HG03025 (cell line): ENCODE measurements at regions not wholly inside any gene's neighbourhood (a gene's known extent, or its start where the extent isn't known, plus 50 kb on each side); places are given as distances from the start of the nearest gene placed in this dataset.
A peak's percentile ranks its signal among the peaks of the same experiment; 100 is the strongest.

Source experiments
- ATAC-seq: cut with Tn5 transposase; IDR thresholded peaks from one replicate; pipeline ENCODE4 v1.9.1; 2021; ENCODE audit warnings: mild to moderate bottlenecking, moderate library complexity; ENCODE audit not compliant: unreplicated experiment, low FRiP score

DNA sequence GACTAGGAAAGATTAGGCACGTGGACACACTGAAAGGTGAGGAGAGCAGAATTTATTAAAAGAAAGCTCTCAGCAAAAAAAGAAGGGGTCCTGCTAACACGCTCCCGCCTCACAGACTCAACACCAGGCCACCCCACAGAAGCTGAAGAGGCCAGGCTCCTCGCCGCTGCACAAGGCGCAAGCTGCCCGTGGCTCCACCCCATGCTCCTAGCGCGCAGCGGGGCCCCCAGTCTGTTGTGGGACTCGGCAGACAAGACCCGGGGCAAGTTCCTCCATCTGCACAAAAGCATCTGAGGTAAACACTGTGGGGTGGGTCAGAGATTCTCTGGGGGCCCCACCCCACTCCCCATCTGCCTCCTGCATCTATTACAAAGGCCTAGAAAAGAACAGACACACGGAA lies 1462.4 kb downstream of the EFNB2 start:
- ATAC-seq = no peak

- ATAC-seq = no peak
Measured at GRCh38 chr13:105070452-105070851, 1465.0 kb downstream of the EFNB2 start.

GRCh38 chr13:105069106-105069505 lies 1466.4 kb downstream of the EFNB2 start:
- no peak for ATAC-seq

DNA sequence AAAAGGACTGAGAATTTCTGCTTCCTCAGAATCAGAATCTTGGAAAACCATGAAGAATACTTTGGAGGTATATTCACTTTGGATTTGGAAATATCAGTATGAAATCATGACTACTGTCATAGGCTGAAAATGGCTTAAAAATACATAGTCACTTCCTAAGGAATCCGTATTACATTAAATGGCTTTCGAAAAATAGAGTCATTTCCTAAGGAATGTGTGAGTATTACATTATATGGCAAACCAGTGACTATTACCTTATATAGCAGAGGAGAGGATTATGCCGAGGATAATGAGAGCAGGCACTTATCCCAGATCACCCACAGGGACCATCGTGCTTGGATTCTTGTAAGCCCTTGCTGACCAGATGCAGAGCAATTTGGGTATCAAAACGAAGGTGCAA lies 1471.8 kb downstream of the EFNB2 start:
- no peak for ATAC-seq

- ATAC-seq = no peak
Measured at GRCh38 chr13:105059786-105060185, 1475.7 kb downstream of the EFNB2 start.

DNA sequence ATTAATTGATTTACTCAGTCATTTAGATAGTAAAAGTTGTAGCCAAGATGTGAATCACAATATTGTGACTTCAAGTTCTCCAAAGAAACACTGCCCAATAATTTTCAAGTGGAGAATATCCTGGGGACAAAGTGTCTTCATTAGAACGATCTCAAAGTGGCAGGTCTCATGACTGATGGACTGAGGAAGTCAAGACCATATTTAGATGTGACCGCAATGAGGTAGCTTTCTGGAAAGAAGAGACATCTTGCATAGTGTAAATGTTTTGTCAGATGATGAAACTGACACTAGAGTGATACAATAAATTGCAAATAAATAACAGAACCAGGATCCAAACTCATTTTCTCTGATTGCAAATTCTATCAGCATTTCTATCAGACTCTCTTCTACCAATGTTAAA lies 1476.9 kb downstream of the EFNB2 start:
- no peak for ATAC-seq

GRCh38 chr13:105052711-105053110 lies 1482.8 kb downstream of the EFNB2 start:
- ATAC-seq = no peak

DNA sequence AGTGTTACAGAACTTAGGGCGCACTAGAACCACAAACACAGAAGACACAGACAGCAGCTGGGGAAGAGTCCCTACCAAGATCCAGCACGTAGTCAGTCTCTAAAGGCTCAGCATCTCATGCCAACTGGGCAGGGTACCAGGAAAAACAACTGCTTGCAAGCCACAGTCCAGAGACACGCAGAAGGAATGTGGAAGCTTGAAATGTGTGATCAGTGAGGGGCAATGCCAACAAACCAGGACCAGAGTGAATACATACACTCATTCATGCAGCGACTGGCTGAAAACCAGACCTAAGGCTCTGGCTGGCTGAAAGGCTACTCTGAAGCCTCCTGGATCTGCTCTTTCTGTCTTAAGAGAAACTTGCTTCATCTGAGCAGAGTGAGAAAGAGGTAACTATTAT lies 1484.8 kb downstream of the EFNB2 start:
- no peak for ATAC-seq

DNA sequence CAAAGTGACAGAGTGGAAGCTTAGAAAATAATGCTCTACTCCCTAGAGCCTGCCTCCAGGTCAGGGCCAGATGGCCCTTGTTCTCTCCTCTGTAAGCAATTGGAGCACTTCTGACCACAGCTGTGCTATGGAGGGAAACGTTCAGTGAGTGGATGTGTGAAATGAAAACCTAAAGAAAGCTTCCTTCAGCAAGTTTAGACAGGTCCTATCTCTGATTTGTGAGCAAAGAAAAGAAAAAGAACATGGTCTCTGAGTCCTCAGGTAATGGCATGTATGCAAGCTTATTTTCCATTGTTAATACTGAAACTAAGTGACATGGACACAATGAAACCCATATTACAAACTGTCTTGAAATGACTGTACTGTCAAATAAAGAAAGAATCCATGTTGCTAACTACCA lies 1486.8 kb downstream of the EFNB2 start:
- ATAC-seq = peak; percentile 83

DNA sequence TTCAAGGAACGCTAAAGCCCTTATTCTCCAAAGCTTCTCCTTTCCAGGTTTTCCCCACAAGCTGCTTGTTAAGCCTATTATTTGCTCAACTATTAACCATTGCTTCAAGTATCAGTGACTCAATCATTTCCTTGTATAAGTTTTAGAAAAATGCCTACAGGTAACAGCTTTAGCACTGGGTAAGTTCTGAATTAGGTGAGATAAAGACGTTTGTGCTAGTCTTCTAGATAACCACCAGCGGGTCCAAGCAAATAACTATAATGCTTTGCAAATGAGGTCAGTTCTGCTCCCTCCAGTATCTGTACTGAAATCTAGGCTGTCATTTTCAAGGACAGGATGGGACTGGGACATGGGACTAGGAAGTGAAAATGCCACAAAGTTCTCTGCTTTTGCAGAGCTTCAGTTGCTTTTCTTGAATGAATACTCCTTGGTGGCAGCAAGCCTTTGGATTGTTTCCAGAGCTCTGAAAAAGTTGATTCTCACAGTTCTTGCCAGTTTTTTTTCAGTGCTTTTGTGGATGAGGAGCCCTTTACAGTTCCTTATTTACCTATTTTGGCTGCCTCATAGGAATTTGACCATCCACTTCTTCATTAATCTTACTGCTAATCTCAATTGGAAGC lies 1487.7 kb downstream of the EFNB2 start:
- ATAC-seq = no peak

GRCh38 chr13:105037110-105037509 lies 1498.4 kb downstream of the EFNB2 start:
- ATAC-seq = no peak

- no peak for ATAC-seq
Measured at GRCh38 chr13:105035092-105035491, 1500.4 kb downstream of the EFNB2 start.

GRCh38 chr13:105033999-105034398 lies 1501.5 kb downstream of the EFNB2 start:
- no peak for ATAC-seq

GRCh38 chr13:105031306-105031705 lies 1504.2 kb downstream of the EFNB2 start:
- ATAC-seq = no peak

GRCh38 chr13:105030851-105031250 lies 1504.6 kb downstream of the EFNB2 start:
- no peak for ATAC-seq

DNA sequence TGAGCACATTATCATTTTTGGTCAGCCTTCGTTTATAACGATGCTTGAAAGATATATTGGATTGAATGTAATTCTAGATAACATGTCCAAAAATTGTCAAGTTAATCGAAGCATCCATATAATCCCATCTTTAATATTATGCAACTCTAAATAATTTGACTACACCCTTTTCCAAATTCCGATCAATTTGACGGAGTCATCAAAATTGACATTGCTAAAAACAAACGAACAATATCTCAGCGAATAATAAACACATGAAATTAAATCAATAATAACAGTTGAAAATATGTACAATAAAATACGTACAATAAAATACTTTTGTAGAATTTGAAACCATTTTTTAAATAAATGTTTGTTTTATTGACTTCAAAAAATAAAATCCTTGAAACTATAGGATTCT lies 1516.4 kb downstream of the EFNB2 start:
- ATAC-seq = no peak

DNA sequence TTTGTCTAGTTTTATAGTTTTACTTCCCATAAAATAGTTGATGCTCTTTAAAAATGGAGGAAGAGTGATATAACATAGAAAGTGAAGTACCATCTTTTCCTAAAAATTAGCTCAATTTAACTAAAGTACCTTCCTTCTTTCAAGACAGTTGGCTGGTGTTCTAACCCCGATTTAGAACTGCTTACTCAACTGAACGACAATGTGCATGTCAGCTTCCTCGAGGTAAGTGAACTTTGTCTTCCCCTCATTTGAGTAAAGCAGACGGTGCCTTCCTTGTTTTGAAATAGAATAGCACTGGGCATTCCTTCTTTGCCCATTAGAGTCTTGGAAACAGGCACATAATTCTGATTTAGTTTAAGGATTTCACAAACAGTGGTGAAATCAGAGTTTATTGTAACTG lies 1519.2 kb downstream of the EFNB2 start:
- ATAC-seq = no peak

DNA sequence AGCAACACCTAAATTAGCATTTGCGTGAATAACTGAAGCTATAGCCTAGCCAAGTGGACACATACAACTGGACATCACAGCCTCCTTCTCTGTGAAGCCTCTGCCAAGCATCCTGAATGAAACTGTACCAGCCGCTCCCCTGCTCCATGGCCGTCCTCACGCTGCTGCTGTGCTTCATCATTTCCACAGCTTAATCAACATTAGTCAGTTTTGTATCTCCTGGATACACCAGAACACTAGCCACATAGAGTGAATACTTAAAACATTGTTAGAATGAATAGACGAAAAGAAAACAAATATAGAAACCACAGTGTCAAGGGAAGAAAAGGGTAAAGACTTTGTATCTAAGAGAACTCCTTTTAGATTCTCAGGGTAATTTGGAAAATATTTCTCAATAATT lies 1526.9 kb downstream of the EFNB2 start:
- no peak for ATAC-seq

DNA sequence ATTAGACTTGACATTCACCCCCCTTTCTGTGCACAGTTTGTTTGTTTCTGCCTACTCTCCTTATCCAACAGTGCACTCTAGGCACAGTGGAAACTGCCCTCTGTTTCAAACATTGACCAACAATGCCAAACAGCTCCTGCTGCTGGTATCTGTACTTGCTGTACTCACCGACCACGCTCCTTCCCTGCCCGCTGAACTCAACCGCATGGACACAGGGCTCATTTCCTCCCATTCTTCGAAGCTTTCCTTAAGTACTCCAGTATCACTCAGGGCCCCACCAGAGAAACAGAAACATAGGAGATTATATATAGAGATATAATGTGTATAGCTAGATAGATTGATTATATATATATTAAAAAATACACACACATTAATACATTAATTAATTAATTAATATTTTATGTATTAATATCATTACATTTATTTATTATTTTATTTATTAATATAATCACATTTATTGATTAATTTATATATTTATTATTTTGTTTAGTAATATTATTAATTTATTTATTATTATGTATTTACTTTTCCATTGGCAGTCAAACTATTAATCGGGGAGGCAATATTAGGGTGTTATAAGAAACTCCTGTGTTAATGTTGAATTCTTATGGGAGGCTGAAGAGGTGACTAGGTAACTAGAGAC lies 1528.2 kb downstream of the EFNB2 start:
- no peak for ATAC-seq

- no peak for ATAC-seq
Measured at GRCh38 chr13:104996022-104996421, 1539.4 kb downstream of the EFNB2 start.

- no peak for ATAC-seq
Measured at GRCh38 chr13:104993708-104994107, 1541.8 kb downstream of the EFNB2 start.

DNA sequence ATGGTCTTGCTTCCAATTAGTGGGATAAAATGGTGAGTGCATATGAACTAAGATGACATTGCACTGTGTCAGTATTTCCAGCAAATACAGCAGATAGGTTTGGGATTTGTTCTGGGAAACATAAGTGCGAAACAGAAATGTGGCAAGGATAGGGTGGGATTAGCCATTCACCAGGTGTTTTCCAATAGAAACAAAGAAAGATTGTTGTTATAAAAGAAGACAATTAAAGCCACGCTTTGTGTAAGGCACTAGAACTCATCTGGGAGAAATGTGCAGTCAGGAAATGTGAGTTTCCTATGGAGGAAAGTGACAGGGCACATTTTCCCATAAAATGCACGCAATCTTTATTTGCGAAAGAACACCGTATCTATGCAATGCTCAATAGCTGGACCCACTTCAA lies 1547.8 kb downstream of the EFNB2 start:
- ATAC-seq = no peak
